ENCODE measurements at regions not wholly inside any gene's neighbourhood (a gene's known extent, or its start where the extent isn't known, plus 50 kb on each side); places are given as distances from the start of the nearest gene placed in this dataset.

- Histone ChIP-seq H2AFZ (ENCODE audit: low read length) (no peak overlapping the region), H3K79me2 (ENCODE audit: low read length) (no peaks in the 10 kb centered on the region), H3K4me1 (ENCODE audit: low read length) (peaks cover 9% of the 10 kb centered on the region), H3K9me2 (replicated peaks; ENCODE audit: insufficient read depth, low read length) (no peaks in the 10 kb centered on the region), H4K20me1 (ENCODE audit: insufficient read depth, low read length) (no peaks in the 10 kb centered on the region), H3K4me2 (ENCODE audit: low read depth, low read length) (no peak overlapping the region), H3K36me3 (replicated peaks; ENCODE audit: insufficient read depth, low read length) (no peaks in the 10 kb centered on the region), H3K27ac (ENCODE audit: low read length) (no peak overlapping the region), H3F3A (ENCODE audit: insufficient read depth, low read length) (no peaks in the 10 kb centered on the region), H3K27me3 (replicated peaks; ENCODE audit: insufficient read depth, low read length) (peaks cover 2% of the 10 kb centered on the region; the same call in 1 of the 2 replicates), H3K4me3 (ENCODE audit: low read length) (no peak overlapping the region), H3K9me3 (replicated peaks; ENCODE audit: insufficient read depth, low read length) (no peaks in the 10 kb centered on the region), H3K9ac (ENCODE audit: low read length) (no peak overlapping the region)
- DNase-seq: no peak
- no peak for TF ChIP-seq CTCF (IDR thresholded peaks at IDR 0.05; ENCODE audit: low read length)
- TF ChIP-seq EZH2 (optimal IDR thresholded peaks at IDR 0.05; ENCODE audit: low read depth, low read length): no peak
These were observed 212.0 kb upstream of the ID2 start for GRCh38 chr2:8469709-8470493.

- Histone ChIP-seq H3K4me1 (ENCODE audit: low read length) (peaks cover 20% of the 10 kb centered on the region), H3K36me3 (replicated peaks; ENCODE audit: insufficient read depth, low read length) (no peaks in the 10 kb centered on the region), H4K20me1 (ENCODE audit: insufficient read depth, low read length) (no peaks in the 10 kb centered on the region), H3F3A (ENCODE audit: insufficient read depth, low read length) (peaks cover 7% of the 10 kb centered on the region; the same call in 1 of the 2 replicates), H3K79me2 (ENCODE audit: low read length) (no peaks in the 10 kb centered on the region), H3K27me3 (replicated peaks; ENCODE audit: insufficient read depth, low read length) (peaks cover 14% of the 10 kb centered on the region; the same call in 1 of the 2 replicates), H3K9me2 (replicated peaks; ENCODE audit: insufficient read depth, low read length) (no peaks in the 10 kb centered on the region), H3K4me2 (ENCODE audit: low read depth, low read length) (no peak overlapping the region; the same call in 1 of the 2 replicates), H3K9me3 (replicated peaks; ENCODE audit: insufficient read depth, low read length) (no peaks in the 10 kb centered on the region), H3K9ac (ENCODE audit: low read length) (no peak overlapping the region), H3K27ac (ENCODE audit: low read length) (no peak overlapping the region), H2AFZ (ENCODE audit: low read length) (no peak overlapping the region), H3K4me3 (ENCODE audit: low read length) (no peak overlapping the region)
- DNase-seq: no peak
- TF ChIP-seq CTCF (IDR thresholded peaks at IDR 0.05; ENCODE audit: low read length): no peak
- TF ChIP-seq EZH2phosphoT487 (IDR thresholded peaks at IDR 0.05; ENCODE audit: low read length): no peak
- TF ChIP-seq EZH2 (optimal IDR thresholded peaks at IDR 0.05; ENCODE audit: low read depth, low read length): no peak
These were observed 209.1 kb upstream of the ID2 start for GRCh38 chr2:8472545-8473323.

- Histone ChIP-seq H3K79me2 (ENCODE audit: low read length) (no peaks in the 10 kb centered on the region), H3K27ac (ENCODE audit: low read length) (no peak overlapping the region), H3K4me2 (ENCODE audit: low read depth, low read length) (no peak overlapping the region), H2AFZ (ENCODE audit: low read length) (no peak overlapping the region), H3K4me3 (ENCODE audit: low read length) (no peak overlapping the region), H3K36me3 (replicated peaks; ENCODE audit: insufficient read depth, low read length) (no peaks in the 10 kb centered on the region), H3F3A (ENCODE audit: insufficient read depth, low read length) (peaks cover 16% of the 10 kb centered on the region), H3K4me1 (ENCODE audit: low read length) (peaks cover 29% of the 10 kb centered on the region), H3K9me2 (replicated peaks; ENCODE audit: insufficient read depth, low read length) (no peaks in the 10 kb centered on the region), H4K20me1 (ENCODE audit: insufficient read depth, low read length) (no peaks in the 10 kb centered on the region), H3K9ac (ENCODE audit: low read length) (no peak overlapping the region), H3K27me3 (replicated peaks; ENCODE audit: insufficient read depth, low read length) (peaks cover 18% of the 10 kb centered on the region; the same call in 1 of the 2 replicates), H3K9me3 (replicated peaks; ENCODE audit: insufficient read depth, low read length) (no peaks in the 10 kb centered on the region)
- DNase-seq: no peak
- TF ChIP-seq EZH2 (optimal IDR thresholded peaks at IDR 0.05; ENCODE audit: low read depth, low read length) (no peak), CTCF (IDR thresholded peaks at IDR 0.05; ENCODE audit: low read length) (no peak), EZH2phosphoT487 (IDR thresholded peaks at IDR 0.05; ENCODE audit: low read length) (no peak)
These were observed 206.4 kb upstream of the ID2 start for GRCh38 chr2:8475349-8476031.
